ENCODE measurements at regions not wholly inside any gene's neighbourhood (a gene's known extent, or its start where the extent isn't known, plus 50 kb on each side); places are given as distances from the start of the nearest gene placed in this dataset.

DNA sequence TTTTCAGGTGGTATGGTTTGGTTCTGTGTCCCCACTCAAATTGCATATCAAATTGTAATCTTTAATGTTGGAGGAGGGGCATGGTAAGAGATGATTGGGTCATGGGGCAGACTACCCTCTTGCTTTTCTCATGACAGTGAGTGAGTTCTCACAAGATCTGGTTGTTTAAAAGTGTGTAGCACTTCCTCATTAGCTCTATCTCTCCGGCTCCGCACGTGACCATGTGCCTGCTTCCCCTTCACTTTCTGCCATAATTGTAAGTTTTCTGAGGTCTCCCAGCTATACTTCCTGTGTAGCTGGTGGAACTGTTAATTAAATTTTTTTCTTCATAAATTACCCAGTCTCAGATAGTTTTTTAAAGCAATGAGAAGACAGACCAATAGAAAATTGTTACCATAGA is 843.2 kb downstream of the AMY1C start:
- TF ChIP-seq, protein P1, sequence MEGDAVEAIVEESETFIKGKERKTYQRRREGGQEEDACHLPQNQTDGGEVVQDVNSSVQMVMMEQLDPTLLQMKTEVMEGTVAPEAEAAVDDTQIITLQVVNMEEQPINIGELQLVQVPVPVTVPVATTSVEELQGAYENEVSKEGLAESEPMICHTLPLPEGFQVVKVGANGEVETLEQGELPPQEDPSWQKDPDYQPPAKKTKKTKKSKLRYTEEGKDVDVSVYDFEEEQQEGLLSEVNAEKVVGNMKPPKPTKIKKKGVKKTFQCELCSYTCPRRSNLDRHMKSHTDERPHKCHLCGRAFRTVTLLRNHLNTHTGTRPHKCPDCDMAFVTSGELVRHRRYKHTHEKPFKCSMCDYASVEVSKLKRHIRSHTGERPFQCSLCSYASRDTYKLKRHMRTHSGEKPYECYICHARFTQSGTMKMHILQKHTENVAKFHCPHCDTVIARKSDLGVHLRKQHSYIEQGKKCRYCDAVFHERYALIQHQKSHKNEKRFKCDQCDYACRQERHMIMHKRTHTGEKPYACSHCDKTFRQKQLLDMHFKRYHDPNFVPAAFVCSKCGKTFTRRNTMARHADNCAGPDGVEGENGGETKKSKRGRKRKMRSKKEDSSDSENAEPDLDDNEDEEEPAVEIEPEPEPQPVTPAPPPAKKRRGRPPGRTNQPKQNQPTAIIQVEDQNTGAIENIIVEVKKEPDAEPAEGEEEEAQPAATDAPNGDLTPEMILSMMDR (IDR thresholded peaks at IDR 0.05): no peak
- DNase-seq (ENCODE audit: low spot score): no peak
- Histone ChIP-seq H3K27ac (no peak overlapping the region), H3K4me3 (no peak overlapping the region)

DNA sequence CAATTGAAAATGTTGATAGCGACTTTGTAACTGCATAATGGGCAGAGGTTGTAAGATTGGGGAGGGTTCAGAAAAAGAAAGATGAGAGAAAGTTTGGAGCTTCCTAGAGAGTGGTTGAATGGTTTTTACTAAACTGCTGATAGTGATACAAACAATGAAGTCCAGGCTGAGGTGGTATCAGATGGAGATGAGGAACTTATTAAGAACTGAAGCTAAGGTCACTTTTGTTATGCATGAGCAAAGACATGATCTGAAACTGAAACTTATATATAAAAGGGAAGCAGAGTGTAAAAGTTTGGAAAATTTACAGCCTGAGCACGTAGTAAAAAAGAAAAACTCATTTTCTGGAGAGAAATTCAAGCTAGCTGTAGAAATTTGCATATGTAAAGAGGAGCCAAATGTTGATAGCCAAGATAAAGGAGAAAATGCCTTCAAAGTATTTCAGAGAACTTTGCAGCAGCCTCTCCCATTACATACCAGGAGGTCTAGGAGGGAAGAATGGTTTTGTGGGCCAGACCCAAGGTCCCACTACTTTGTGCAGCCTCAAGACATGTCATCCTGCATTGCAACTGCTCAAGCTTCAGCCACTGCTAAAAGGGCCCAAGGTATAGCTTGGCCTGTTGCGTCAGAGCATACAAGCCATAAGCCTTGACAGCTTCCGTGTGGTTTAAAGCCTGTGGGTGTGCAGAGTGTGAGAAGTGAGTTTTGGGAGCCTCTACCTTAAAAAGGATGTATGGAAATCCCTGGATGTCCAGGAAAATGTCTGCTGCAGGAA is 843.9 kb downstream of the AMY1C start:
- H3K27ac ChIP-seq: no peak overlapping the region
- no peak overlapping the region for H3K4me3 ChIP-seq
- TF ChIP-seq, protein P1 (IDR thresholded peaks at IDR 0.05): no peak
- no peak for DNase-seq (ENCODE audit: low spot score)

GRCh38 chr1:104617474-104617873 is 867.8 kb downstream of the AMY1C start:
- H3K4me3 ChIP-seq: no peak overlapping the region
- TF ChIP-seq, protein P1 (IDR thresholded peaks at IDR 0.05): no peak
- no peak for DNase-seq (ENCODE audit: low spot score)

DNA sequence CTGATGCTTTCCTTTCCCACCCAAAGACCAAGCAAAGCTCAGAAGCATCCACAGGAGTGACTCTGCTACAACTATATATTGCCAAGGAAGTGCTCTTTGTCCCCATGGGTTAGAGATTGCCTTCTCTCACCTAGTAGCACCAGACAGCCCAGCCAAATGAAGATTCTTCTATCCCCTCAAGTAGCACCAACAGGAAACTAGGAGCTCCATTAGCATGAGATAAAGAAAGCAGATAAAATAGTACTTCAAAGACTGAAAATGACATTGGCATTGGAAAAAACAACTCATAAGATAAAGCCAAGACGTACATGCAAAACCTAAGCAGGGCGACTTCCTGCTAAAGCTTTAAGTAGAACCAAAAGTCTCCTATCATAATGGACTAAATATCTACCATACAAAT is 871.5 kb downstream of the AMY1C start:
- no peak for DNase-seq (ENCODE audit: low spot score)
- no peak overlapping the region for H3K27ac ChIP-seq
- H3K4me3 ChIP-seq: no peak overlapping the region
- TF ChIP-seq, protein P1 (IDR thresholded peaks at IDR 0.05): no peak

More at GRCh38 chr1:104617474-104617873, 867.8 kb downstream of the AMY1C start:
- no peak overlapping the region for H3K27ac ChIP-seq

GRCh38 chr1:104624538-104624937 is 874.8 kb downstream of the AMY1C start:
- Histone ChIP-seq H3K4me3 (no peak overlapping the region), H3K27ac (no peak overlapping the region)
- TF ChIP-seq, protein P1 (IDR thresholded peaks at IDR 0.05): no peak
- DNase-seq (ENCODE audit: low spot score): no peak

DNA sequence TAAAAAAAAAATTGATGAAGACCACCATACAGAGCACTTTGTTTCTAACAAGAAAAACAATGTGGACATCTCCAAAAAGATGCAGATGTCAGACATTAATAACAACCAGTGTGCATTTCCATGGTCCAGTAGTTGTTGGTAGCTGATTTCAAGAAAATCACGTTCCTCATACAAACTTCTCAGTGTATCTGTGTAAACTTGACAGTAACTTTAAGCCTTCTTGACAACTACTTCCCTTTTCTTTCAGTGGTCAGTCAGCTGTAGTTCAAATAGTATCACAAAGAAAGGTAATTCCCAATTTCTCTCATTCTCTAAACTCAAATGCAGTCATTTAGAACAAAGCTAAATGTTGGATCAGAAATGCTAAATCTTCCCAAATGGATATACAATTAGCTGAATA is 879.9 kb downstream of the AMY1C start:
- Histone ChIP-seq H3K27ac (no peak overlapping the region), H3K4me3 (no peak overlapping the region)
- no peak for DNase-seq (ENCODE audit: low spot score)
- TF ChIP-seq, protein P1 (IDR thresholded peaks at IDR 0.05): no peak

- Histone ChIP-seq H3K4me3 (no peak overlapping the region), H3K27ac (no peak overlapping the region)
- no peak for DNase-seq (ENCODE audit: low spot score)
- TF ChIP-seq, protein P1 (IDR thresholded peaks at IDR 0.05): no peak
Observed at GRCh38 chr1:104630567-104631149, 881.0 kb downstream of the AMY1C start.

All from coronary artery (tissue), 2 donors.